ENCODE measurements at regions not wholly inside any gene's neighbourhood (a gene's known extent, or its start where the extent isn't known, plus 50 kb on each side); places are given as distances from the start of the nearest gene placed in this dataset.

DNA sequence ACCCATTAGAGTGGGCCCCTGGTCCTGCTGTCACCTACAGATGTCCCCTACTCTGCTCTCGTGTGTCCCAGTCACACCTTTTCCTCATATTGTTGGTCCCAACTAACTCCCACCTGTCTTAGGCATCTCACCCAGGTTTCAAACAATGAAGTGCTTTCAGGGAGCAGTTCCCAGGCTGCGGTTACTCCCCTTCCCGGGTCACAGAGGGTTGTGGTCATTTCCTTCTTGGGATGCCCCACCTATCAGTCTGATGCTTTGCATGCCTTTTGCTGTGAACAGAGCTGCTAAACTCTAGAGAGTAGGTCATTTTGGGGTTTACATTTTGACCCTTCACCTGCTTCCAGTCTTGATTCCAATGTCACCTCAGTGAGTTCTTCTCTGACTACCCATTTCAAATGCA lies 181.6 kb downstream of the CDC5L start:
- TF ChIP-seq, protein P1, sequence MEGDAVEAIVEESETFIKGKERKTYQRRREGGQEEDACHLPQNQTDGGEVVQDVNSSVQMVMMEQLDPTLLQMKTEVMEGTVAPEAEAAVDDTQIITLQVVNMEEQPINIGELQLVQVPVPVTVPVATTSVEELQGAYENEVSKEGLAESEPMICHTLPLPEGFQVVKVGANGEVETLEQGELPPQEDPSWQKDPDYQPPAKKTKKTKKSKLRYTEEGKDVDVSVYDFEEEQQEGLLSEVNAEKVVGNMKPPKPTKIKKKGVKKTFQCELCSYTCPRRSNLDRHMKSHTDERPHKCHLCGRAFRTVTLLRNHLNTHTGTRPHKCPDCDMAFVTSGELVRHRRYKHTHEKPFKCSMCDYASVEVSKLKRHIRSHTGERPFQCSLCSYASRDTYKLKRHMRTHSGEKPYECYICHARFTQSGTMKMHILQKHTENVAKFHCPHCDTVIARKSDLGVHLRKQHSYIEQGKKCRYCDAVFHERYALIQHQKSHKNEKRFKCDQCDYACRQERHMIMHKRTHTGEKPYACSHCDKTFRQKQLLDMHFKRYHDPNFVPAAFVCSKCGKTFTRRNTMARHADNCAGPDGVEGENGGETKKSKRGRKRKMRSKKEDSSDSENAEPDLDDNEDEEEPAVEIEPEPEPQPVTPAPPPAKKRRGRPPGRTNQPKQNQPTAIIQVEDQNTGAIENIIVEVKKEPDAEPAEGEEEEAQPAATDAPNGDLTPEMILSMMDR (optimal IDR thresholded peaks at IDR 0.05 in 1 of 3, IDR thresholded peaks at IDR 0.05 in 1 of 3, conservative IDR thresholded peaks at IDR 0.05 in 1 of 3; ENCODE audit: extremely low read depth in 1 of 3, insufficient read depth in 2 of 3, low read length in 3 of 3): no peak
- no peak for TF ChIP-seq EZH2 (IDR thresholded peaks at IDR 0.05; ENCODE audit: low read length)
